HG03095 (cell line): ENCODE measurements at regions not wholly inside any gene's neighbourhood (a gene's known extent, or its start where the extent isn't known, plus 50 kb on each side); places are given as distances from the start of the nearest gene placed in this dataset.
"Not testable (repeated sequence)": the region's sequence is repeated elsewhere in the genome, so short reads cannot be mapped to it uniquely, and the experiment has no call there.

Experiments used
- ATAC-seq: cut with Tn5 transposase; IDR thresholded peaks from one replicate; pipeline ENCODE4 v1.9.1; 2021; ENCODE audit warnings: moderate library complexity; ENCODE audit not compliant: unreplicated experiment

DNA sequence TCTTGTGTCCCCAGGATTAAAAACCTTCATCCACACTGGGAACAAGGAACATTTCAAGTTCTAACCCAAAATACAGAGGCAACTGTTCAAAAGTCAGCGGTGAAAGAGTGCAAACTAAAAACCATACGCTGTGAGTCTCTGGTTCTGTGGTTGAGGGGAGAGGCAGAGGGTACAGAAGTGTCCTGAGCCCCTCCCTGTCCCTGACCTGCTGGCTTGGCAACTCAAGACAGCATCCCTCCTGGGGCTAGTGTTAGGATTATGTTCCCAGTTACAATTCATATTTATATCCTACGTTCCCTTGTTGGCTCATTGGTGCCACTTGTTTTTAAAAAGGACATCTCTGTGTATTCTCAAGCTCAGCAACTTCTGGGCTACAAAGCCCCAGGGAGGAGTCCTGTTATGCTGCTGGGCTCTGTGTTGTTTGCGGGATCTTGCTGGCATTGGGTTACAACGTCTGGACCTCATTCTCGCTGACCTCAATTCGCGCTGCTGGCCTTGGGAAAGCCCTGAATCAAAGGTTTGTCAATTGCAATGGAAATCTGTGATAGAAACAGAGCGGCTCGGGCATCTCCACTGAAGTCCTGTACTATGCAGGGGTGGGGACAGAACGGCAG is 420.8 kb downstream of the FUT8 start:
- no peak for ATAC-seq

- ATAC-seq = no peak
Observed at GRCh38 chr14:65834051-65834450, 421.5 kb downstream of the FUT8 start.

DNA sequence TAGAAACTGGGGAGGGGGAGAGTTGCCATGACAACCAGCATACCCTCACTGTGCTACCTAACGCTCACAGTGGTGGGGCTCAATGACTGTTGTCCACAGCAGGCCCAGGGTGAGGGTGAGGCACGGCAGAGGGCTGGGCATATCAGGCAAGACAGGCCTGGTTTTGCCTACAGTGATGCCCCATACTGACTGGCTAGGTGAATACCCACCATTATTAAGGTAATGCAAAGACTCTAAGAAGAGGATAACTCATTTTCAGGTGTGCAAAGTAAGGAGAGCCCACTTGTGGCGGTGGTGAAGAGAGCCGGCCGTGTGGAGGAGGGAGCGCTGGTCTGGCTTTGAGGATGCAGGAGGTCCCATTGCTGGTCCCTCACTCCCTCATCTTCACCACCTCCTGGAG is 422.3 kb downstream of the FUT8 start:
- no peak for ATAC-seq

GRCh38 chr14:65835501-65835900 is 423.0 kb downstream of the FUT8 start:
- no peak for ATAC-seq

GRCh38 chr14:65838565-65838964 is 426.0 kb downstream of the FUT8 start:
- no peak for ATAC-seq

DNA sequence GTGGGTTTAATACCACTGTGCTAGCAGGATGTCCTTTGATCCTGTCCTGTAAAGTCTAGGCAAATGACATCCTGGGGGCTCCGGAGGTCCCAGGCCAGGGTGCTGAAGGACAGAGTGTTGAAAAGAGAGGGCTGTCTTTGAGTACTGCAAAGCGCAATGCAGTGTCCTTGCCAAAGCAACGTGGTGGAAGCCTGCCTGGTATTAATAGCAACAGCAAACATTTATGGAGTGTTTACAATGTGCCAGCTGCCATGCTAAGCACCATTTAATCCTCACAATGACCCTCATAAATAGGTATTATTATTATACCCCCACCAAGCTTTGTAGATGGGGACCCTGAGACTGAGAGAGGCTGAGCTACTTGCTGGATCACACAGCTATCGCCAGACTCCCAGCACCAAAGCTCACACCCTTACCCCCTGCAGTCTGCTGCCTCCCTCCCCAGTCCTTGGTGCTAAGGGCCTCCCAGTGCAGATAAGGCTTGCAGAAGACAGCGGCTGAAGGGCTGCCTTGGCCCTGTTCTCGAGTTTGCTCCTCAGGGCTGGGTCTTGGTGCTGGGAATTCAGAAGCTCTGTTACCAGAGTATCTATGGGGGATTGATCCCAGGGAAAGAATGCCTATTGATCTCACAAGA is 427.7 kb downstream of the FUT8 start:
- no peak for ATAC-seq

DNA sequence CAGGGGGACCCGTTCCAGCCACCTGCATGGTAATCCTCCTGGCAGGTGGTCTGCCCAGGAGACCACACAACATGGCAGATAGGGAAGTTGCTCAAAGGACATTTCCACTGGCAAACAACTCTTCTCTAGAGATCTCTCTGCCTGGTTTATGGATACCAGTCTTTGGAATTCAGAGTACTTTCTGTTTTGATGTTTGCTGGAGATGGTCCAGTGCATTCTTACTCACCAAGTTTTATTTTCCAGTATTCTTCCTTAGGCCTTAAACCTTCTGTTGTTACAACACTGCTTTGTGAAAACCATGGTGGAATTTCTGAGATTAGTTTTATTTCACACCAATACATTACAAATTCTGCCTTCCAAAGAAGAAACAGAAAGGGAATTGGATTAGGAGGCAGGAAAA is 428.3 kb downstream of the FUT8 start:
- ATAC-seq = no peak

- no peak for ATAC-seq
Observed at GRCh38 chr14:65846196-65846868, 433.8 kb downstream of the FUT8 start.

DNA sequence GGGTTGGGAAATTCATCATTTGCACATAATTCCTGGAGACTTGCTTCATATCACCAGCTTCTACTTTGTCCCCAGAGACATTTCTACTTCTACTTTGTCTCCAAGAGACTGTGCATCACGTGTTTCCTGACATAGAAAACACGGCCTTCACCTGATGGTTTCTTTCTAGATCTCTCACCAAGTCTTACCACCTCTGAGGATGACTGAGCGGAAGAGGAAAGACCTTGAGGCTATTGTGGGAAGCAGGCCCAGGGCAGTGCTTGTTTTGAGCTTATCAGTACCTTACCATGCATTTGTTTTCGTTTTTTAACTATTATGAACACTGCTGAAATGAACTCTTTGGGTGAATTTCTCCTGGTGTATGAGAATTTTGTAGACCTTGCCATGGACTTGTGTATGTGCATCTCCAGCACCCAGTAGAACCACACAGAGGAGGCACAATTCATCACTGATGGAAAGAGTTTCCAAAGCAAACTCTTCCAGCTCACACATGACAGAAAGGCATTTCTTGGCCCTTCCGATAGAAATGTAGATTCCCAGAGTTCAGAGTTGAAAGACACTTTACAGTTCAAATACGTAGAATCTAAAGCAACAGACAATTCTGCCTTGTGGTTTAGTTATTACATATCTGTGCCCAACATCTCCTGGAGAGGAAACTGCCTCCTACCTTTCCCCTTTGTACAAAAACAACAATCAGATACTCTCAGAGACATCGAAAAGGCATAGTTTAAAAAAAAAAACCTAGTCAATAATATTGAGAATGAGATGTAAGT is 434.7 kb downstream of the FUT8 start:
- no peak for ATAC-seq

GRCh38 chr14:65847931-65848330 is 435.4 kb downstream of the FUT8 start:
- ATAC-seq = not testable (repeated sequence)

GRCh38 chr14:65849091-65849490 is 436.6 kb downstream of the FUT8 start:
- no peak for ATAC-seq

- ATAC-seq = no peak
Observed at GRCh38 chr14:65849558-65849957, 437.0 kb downstream of the FUT8 start.

- no peak for ATAC-seq
Observed at GRCh38 chr14:65850429-65851135, 438.1 kb downstream of the FUT8 start.

DNA sequence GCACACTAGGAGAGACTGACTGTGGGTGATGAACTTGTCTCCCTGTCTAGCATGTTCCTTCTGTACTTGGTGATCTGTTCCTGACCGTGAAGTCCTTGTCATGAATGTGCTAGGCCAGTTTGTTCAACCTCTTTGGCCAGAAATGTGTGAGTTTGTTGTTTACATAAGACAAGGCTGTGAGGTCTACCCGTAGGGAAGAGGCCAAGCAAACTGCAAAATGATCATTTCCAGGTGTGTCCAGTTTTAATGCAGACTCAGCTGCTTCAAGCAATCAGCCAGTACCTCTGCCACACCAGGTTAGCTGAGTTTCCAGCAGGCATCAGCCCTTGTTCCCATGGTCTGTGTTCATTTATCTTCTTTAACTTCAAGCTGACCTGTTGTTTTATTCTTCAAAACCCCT is 440.2 kb downstream of the FUT8 start:
- no peak for ATAC-seq

DNA sequence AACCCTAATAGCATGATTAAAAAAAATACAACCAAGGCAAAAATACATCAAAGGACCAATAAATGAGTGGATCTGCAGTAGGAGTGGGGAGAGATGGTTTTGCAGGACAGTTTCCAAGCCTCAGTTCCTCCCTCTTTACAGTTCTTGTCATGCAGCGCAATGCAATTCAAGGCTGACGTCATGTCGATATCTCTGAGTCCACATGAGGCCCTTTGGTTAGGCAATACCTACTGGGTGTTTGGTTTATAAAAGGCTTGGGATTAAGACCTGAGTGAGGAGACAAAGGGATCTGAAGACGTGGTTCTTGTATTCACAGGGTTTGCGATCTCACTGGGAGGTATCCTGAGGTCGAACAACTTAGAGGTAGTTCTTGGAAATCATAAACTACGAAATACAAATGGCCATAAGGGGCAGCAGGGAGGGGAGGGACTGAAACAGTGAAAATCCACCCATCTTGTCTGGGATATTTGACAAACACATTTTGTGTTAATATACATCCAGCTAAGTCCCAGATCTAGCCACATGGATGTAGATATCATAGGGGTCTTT is 441.0 kb downstream of the FUT8 start:
- no peak for ATAC-seq

DNA sequence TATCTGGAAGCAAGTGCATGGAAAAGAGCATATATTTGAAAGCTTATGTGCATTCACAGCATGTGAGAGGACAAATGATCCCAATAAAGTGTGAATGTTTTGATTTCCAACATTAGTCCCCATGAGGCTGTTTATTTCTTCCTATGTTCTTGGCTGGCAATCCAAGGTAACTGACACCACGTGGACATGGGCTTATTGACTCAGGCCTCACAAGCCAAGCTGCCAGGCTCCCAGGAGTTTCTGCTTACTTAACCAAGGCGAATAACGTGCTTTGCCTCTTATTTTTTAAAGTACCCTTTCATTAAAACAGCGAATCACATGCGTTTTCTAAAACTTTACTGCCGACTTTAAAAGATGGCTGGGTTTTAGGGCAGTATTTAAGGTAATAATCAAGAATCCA is 441.7 kb downstream of the FUT8 start:
- ATAC-seq = no peak

DNA sequence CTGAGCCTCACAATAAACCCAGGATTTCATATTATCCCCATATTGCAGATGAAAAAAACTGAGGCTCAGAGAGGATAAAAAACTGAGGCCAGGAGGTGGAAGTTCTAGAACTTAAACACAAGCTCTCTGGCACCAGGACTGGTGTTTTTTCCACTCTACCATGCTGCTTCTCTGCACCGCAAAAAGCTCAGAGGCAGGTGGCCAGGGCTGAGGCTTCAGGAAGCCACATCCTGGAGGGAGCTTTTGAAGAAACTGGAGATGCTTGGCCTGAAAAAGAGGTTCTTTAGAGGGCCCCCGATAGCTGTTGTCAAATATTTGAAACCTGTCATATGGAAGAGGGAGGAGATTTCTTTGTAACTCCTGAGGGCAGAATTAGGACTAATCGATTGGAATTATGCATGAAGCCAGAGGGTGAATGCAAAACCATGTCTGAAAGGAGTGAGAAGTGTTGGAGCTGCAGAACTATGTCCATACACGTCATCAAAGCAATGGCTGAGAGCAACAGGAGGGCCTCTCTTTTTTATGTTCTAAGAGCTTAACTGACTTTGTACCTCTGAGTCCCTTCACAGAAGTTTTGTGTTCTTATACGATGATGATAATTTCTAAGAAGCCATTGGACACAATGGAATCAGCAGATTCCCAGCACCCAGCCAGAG is 448.6 kb downstream of the FUT8 start:
- ATAC-seq = no peak

DNA sequence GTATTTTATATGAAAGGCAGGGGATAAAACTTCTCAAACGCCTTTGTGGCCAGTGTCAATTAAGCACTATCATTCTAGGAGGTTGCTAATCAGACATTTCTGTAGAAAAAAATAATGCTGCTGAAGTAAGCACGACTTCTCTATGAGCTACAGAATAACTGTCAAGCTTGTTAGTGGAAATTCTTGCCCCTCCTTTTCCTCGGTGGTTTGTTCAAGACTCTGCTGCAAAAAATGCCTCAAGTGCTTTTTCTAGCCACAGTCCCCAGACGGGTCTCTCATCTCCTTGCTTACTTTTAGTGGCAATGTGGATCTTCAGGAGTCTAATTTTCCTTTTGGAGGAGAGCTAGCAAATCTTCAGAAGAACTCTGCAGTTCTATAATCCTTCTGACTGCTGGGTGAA is 452.0 kb downstream of the FUT8 start:
- ATAC-seq = no peak

GRCh38 chr14:65864984-65865383 is 452.5 kb downstream of the FUT8 start:
- no peak for ATAC-seq

DNA sequence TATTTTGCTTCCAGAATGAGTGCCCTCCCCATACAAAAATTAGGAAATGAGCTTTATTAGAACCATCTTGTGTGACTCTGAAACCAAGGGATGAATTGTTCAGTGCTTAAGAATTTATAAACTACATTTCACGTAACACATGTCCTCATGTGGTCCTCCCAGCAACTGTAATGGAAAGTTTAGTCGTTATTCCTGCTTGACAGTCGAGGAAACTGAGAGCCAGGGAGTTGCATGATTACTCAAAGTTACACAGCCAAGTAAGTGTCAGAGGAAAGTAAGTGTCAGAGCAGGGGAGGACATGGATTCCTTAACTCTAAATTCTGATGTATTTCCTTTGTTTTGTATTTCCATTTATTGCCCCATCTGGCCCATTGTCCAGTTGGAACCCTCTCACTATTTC is 453.9 kb downstream of the FUT8 start:
- no peak for ATAC-seq
